GM21825 (cell line): ENCODE measurements at regions not wholly inside any gene's neighbourhood (a gene's known extent, or its start where the extent isn't known, plus 50 kb on each side); places are given as distances from the start of the nearest gene placed in this dataset.
"Not testable (repeated sequence)": the region's sequence is repeated elsewhere in the genome, so short reads cannot be mapped to it uniquely, and the experiment has no call there.

Experiments used
- ATAC-seq: cut with Tn5 transposase; IDR thresholded peaks from one replicate; pipeline ENCODE4 v1.9.1; 2021; ENCODE audit warnings: mild to moderate bottlenecking, moderate library complexity; ENCODE audit not compliant: unreplicated experiment

- no peak for ATAC-seq
Observed at GRCh38 chr12:59158066-59158465, 237.8 kb upstream of the LRIG3 start.

GRCh38 chr12:59155448-59155847 is 235.1 kb upstream of the LRIG3 start:
- ATAC-seq: no peak

- no peak for ATAC-seq
Observed at GRCh38 chr12:59151243-59151642, 230.9 kb upstream of the LRIG3 start.

- ATAC-seq: peak; percentile 100
Observed at GRCh38 chr12:59149995-59150642, 229.8 kb upstream of the LRIG3 start.

GRCh38 chr12:59147791-59148190 is 227.5 kb upstream of the LRIG3 start:
- ATAC-seq: no peak

GRCh38 chr12:59142183-59142790 is 222.0 kb upstream of the LRIG3 start:
- no peak for ATAC-seq

GRCh38 chr12:59134750-59135149 is 214.4 kb upstream of the LRIG3 start:
- no peak for ATAC-seq

- ATAC-seq: no peak
Observed at GRCh38 chr12:59131462-59131861, 211.2 kb upstream of the LRIG3 start.

- ATAC-seq: no peak
Observed at GRCh38 chr12:59122784-59123183, 202.5 kb upstream of the LRIG3 start.

GRCh38 chr12:59121451-59121850 is 201.1 kb upstream of the LRIG3 start:
- ATAC-seq: no peak

- ATAC-seq: no peak
Observed at GRCh38 chr12:59119676-59120075, 199.4 kb upstream of the LRIG3 start.

- ATAC-seq: no peak
Observed at GRCh38 chr12:59118356-59118755, 198.1 kb upstream of the LRIG3 start.

GRCh38 chr12:59115995-59116394 is 195.7 kb upstream of the LRIG3 start:
- ATAC-seq: no peak

- ATAC-seq: no peak
Observed at GRCh38 chr12:59115526-59115925, 195.2 kb upstream of the LRIG3 start.

- peak; percentile 90 for ATAC-seq
Observed at GRCh38 chr12:59113831-59114615, 193.7 kb upstream of the LRIG3 start.

- ATAC-seq: no peak
Observed at GRCh38 chr12:59111851-59112250, 191.5 kb upstream of the LRIG3 start.

GRCh38 chr12:59108516-59108915 is 188.2 kb upstream of the LRIG3 start:
- ATAC-seq: not testable (repeated sequence)

- ATAC-seq: no peak
Observed at GRCh38 chr12:59100585-59100984, 180.3 kb upstream of the LRIG3 start.

- ATAC-seq: no peak
Observed at GRCh38 chr12:59097876-59098275, 177.6 kb upstream of the LRIG3 start.

GRCh38 chr12:59096246-59096645 is 175.9 kb upstream of the LRIG3 start:
- ATAC-seq: no peak

GRCh38 chr12:59093073-59093772 is 172.9 kb upstream of the LRIG3 start:
- ATAC-seq: no peak
